ENCODE measurements at regions not wholly inside any gene's neighbourhood (a gene's known extent, or its start where the extent isn't known, plus 50 kb on each side); places are given as distances from the start of the nearest gene placed in this dataset.

DNA sequence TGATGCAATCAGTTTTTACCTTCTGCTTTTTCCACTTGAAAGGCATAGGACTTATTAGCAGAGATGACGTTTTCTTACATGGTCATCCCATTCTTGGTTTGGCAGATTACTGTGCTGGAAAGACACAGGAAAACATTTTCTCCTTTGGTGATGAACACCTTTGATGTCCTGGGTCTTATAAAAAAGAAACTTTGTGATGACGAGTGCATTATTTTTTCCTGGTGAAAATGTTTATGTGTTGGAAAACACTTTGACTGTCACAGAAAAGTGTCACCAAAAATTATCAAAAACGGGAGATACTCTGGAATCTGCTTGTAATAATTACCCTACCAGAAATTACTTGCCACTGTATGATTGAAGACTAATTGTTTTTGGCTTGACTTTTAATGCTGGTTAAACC, 2020.9 kb downstream of the MAT2B start:
- TF ChIP-seq CTCF (IDR thresholded peaks at IDR 0.05) (no peak), POLR2A (IDR thresholded peaks at IDR 0.05) (no peak)

Data from thyroid gland (tissue), 4 donors.